Skin of body (tissue), 1 donor: ENCODE measurements at regions not wholly inside any gene's neighbourhood (a gene's known extent, or its start where the extent isn't known, plus 50 kb on each side); places are given as distances from the start of the nearest gene placed in this dataset.
"Not testable (repeated sequence)": the region's sequence is repeated elsewhere in the genome, so short reads cannot be mapped to it uniquely, and the experiment has no call there.

Experiments used
- DNase-seq: peaks from one replicate; lab custom pipeline; 2025; lab: John Stamatoyannopoulos, UW

DNA sequence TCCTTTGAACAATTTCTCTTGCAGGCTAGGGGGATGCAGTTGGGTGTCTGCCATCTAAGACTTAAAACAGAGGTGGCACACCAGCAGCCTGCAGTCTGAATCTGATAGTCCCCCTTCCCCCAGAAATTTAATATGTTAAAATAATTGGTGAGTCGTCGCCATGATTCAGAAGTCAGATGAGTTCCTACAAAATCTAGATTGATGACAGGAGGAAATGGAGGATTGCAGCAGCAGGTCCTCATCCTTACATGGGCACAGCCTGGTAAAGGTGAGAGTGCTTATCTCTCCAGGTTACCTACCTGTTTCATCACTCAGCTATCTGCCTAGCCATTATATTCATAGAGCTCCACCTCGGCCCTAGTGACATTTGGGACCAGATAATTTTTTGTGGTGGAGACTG is 112.3 kb downstream of the PCSK1 start:
- DNase-seq: no peak

DNA sequence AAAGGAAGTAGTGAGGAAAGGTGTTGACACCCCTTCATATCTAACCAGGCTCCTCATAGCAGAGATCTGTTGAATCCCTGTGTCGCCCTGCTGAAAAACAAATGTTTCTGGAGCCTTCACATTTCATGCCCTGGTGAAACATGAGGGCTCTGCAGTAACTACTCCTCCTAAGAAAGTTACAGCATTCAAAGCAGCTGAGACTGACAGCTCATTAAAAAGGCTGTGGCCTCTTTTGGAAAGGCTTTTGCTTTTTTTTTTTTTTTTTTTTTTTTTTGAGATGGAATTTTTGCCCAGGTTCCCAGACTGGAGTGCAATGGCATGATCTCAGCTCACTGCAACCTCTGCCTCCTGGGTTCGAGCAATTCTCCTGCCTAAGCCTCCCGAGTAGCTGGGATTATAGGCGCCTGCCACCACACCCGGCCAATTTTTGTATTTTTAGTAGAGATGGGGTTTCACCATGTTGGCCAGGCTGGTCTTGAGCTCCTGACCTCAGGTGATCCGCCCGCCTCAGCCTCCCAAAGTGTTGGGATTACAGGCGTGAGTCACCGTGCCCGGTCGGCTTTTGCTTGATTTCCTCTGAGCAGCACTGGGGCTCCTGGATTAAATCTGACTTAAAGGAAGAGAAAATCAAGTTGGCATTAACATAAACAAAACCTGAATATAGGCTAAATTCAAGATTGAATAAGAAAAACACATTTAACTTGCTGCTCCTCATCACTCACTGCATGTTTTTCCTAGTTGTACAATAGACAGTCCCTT is 112.9 kb downstream of the PCSK1 start:
- DNase-seq: not testable (repeated sequence)

DNA sequence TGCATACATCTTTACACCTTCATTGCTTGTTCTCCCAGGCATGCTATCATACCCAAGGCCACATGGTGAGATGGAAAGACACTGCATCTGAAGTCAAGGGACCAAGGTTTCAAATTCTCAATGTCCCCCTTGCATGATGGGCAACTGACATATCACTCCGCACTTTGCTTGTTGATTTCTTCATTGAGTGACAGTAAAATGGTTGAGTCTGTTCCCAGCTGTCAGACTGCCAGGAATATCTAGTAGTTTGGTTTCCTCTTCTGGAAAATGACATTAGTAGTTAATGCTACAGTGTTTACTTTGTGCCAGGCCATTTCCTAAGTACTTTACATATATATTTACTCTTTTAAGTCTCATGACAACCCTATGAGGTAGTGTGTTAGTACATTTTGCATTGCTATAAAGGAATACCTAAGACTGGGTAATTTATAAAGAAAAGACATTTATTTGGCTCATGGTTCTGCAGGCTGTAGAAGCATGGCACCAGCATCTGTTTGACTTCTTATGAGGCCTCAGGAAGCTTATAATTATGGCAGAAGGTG is 114.4 kb downstream of the PCSK1 start:
- no peak for DNase-seq

DNA sequence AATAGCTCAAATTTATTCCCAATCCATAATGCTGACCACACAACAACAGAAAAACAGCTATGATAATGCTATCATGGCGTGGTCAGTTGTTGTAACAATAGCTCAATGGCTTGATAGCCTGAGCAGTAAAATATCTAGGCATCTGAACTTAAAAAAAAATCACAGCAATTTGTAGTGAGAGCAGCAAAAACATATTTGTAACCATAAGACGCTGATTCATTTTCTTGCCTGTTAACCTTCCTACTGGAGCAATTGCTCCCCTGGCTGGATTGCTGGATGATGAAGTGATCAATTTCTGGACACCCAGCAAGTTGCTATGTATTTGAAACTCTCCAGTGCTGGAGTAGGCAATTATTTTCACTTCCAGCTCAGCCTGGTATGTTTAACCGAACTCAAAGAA is 115.1 kb downstream of the PCSK1 start:
- no peak for DNase-seq

DNA sequence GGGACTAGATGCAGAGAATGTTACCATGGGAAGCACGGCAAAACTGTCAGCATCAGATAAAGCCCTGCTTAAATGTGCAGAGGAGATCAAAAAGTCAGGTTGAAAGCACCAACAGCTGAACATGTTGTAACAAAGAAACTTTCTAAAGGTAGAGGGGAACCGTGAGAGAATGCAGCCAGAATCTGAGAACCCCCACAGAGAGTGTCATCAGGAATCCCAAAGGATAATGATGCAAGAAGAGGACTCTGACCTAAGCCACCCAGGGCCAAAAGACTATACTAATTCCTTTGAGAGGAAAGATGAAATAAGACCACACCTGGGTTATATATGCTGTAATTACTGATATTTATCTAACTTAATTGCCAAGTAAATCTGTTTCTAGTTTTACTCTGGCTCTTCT is 116.6 kb downstream of the PCSK1 start:
- DNase-seq: no peak

DNA sequence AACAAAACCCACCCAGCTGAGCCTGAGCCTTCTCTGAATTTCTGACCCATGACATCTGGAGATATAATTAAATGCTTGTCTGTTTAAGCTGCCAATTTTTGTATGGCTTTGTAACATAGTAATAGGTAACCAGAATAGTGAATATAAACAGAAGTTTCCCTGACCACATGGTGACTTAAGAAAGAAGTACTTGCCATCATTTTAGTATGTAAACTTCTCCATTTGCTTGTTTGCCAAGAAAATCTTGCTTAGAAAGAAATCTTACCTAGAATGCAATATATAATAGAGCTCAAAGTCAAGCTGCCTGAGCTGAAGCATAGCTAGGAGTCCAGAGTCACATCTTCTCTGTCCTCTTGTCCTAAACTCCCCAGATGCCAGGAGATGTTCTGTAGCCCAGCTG is 117.0 kb downstream of the PCSK1 start:
- DNase-seq: no peak

DNA sequence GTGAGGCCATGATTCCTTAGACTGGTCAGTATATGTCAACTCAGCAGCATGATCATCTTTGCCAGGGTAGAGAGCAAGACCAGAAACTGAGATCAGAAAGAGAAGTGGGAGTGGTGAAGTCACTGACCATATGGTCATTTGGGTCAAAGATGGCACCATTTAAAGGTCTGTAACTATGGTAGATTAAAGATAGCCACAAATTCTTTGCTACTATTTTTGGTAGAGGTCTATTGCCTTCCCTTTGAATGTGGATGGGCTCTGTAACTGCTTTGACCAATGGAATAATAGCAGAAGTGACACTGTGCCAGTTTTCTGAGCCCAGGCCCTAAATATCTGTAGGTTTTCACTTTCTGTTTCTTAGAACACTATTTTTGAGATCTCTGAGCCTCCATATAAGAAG is 117.6 kb downstream of the PCSK1 start:
- DNase-seq: no peak

DNA sequence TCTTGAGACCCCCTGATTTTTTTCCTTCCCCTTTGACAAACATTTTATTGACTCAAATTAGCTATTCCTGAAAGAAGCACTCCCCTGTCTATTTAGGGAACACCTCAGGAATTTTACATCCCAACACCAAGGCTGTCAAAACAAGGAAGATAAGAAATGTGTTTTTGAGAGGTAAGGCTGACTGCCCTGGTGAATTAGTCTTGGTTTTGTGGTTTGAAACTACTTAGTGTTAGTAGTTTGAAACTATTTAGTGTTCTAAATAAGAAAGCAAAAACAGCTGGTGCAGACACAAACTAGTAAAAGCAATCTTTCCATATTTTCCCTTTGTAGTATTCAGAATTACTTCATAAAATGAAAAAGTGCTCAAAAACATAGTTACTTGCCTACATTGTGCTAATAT is 120.7 kb downstream of the PCSK1 start:
- DNase-seq: no peak

DNA sequence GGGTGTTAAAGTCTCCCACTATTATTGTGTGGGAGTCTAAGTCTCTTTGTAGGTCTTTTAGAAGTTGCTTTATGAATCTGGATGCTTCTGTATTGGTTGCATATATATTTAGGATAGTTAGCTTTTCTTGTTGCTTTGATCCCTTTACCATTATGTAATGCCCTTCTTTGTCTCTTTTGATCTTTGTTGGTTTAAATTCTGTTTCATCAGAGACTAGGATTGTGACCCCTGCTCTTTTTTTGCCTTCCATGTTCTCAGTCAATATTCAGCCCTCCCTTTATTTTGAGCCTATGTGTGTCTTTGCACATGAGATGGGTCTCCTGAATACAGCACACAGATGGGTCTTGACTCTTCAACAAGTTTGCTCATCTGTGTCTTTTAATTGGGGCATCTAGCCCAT is 126.0 kb downstream of the PCSK1 start:
- DNase-seq: not testable (repeated sequence)

DNA sequence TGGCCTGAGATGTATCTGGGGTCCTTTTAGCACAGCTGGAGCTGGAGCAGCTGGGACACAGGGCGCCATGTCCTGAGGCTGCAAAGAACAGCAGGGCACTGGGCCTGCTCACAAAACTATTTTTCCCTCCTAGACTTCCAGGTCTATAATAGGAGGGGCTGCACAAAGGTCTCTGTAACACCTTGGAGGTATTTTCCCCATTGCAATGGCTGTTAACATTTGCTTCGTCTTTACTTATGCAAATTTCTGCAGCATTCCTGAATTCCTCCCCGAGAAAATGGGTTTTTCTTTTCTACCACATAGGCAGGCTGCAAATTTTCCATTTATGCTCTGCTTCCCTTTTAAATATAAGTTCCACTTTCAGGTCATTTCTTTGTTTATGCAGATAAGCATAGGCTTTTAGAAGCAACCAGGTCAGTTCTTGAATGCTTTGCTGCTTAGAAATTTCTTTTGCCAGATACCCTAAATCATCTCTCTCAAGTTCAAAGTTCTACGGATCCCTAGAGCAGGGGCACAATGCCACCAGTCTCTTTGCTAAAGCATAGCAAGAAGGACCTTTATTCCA is 130.8 kb downstream of the PCSK1 start:
- DNase-seq: no peak

DNA sequence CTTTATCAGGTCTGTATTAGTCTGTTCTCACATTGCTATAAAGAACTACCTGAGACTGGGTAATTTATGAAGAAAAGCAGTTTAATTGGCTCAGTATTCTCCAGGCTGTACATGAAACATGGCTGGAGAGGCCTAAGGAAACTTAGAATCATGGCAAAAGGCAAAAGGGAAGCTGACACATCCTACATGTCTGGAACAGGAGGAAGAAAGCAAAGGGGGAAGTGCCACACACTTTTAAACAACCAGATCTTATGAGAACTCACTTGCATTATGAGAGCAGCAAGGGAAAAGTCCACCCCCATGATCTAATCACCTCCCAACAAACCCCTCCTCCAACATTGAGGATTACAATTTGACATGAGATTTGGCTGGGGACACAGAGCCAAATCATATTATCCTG is 132.1 kb downstream of the PCSK1 start:
- no peak for DNase-seq

DNA sequence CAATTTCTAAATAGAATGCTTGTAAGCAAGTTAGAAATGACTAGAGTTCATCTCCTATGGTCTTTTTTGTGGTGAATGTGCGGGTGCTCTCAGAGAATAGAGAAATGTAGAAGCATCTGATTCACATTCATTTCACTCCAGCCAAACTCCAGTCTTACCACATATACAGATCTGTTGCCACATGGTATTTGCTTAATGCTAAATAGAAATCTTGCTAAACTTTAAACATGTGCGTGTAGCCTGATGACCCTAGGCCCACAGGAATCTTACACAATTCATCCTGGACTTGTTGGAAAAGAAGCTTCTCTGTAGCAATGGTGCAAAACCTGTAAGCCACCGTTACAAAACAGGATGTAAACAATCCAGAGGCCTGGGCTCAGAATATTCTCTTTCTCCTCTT is 135.2 kb downstream of the PCSK1 start:
- DNase-seq: no peak

DNA sequence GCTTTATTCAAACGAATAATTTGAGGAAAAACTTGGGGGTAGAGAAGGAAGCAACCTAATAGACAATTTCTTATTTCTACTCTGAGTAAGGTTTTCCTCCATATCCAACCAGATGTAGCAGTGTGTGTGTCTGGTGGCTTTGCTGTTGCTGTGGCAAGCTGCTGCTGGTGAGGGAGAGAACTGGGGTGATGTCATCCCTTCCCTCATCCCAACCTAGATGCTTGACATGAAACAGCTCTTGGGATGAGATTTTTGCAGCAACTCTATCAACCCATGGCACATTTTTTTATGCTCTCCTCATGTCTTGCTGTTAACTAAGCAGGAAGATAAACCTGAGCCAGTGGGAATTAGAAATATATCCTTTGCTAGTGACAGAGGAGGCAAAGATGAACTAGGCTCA is 135.8 kb downstream of the PCSK1 start:
- DNase-seq: no peak

DNA sequence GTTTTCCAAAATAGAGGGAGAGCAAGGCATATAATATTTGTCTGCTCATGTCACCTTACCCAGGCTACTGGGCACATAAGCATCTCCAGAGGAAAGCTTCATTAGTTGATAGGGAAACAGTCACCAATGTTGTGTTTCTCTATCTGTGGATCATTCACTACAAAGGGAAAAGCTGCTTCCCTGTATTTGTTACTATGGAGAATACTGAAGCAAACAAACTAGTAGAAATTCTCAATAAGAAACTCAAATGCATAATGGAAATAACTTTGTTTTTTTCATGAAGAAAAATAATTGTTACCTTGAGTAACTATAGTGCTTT is 138.2 kb downstream of the PCSK1 start:
- no peak for DNase-seq

DNA sequence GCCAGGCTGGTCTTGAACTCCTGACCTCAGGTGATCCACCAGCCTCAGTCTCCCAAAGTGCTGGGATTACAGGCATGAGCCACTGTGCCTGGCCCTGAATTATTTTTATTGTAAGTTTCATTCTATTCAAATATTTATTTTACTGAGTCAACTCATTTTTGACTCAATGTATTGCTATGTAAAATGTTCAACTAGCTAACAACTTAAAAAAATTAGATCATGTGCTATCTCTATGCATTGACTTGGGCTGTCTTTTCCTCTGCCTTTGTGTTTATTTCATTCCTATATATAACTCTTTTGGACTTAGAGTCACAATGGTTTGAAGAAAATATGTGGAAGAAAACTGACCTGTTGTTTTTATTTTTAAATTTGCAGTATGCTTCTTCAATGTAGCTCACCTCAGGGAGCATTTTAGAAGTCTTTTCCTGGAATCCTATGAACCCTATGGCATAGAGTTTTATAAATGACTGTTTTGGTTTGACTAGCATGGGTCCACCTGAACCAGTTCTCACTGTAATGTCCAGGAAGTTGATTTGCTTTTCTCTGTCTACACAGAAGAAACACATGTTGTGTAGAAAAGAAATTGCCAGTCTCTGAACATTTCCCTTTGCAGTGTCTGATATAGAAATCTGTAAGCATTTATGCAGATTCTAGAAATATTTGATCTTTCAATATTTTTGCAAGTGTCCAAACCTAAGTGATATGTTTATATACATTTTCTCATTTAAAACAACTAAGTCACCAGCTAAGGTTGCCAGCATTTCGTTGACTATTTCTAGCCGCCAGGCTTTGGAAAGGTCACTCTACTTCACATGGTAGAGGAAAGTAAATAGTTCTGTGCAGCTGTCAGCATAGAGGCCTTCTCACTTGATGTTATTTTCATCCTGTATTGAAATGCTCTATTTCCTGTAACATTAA is 138.8 kb downstream of the PCSK1 start:
- no peak for DNase-seq

DNA sequence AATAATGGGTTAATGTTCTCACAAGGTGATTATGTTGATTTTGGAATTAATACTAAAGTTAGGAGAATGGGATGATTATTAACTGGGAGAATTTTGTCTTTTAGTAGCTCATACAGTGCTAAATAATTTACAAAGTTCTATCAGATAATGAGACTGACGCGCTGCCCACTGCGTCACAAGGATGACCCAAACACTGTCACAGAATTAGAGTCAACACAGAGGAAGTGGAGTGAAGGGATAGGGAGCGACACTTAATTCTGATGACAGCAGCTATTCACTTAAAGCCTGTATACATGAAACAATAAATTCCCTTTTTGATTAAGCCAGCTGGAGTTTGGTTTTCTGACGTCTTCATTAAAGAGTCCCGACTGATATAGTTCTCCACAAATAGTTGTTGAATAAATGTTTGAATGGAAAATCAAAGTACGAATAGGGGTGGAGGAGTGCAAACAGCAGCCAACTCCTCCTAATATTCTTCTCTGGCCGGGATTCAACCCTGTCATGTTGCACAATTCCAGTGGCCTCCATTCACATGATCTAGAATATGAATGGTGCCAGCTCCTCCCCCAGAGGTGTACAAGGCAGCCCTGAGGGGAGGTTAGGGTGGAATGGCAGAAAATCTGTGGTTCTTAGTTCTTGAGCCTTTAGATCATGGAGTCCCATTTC is 140.3 kb downstream of the PCSK1 start:
- DNase-seq: no peak

DNA sequence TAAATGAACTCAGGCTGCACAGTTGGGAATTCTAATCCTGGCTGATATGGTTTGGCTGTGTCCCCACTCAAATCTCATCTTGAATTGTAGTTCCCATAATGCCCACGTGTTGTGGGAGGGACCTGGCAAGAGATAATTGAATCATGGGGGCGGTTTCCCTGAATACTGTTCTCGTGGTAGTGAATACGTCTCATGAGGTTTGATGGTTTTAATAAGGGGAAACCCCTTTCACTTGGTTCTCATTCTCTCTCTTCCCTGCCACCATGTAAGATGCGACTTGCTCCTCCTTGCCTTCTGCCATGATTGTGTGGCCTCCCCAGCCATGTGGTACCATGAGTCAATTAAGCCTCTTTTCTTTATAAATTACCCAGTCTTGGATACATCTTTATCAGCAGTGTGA is 143.8 kb downstream of the PCSK1 start:
- not testable (repeated sequence) for DNase-seq

DNA sequence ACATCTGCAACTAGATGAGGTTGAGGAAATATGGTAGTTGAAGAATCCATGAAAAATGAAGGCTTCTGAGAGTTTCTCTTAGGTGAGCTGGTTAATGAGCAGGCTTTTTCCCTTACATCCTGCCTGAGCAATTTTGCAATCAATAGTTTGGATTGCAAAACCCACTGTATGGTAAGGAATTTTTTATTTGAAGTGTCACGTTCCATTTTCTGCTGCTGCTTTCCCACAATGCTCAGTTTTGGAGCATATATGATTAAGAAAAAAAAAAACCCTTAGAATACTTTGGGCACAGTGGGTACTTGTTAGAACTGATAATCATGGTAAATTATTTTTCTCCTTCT is 144.2 kb downstream of the PCSK1 start:
- DNase-seq: no peak

DNA sequence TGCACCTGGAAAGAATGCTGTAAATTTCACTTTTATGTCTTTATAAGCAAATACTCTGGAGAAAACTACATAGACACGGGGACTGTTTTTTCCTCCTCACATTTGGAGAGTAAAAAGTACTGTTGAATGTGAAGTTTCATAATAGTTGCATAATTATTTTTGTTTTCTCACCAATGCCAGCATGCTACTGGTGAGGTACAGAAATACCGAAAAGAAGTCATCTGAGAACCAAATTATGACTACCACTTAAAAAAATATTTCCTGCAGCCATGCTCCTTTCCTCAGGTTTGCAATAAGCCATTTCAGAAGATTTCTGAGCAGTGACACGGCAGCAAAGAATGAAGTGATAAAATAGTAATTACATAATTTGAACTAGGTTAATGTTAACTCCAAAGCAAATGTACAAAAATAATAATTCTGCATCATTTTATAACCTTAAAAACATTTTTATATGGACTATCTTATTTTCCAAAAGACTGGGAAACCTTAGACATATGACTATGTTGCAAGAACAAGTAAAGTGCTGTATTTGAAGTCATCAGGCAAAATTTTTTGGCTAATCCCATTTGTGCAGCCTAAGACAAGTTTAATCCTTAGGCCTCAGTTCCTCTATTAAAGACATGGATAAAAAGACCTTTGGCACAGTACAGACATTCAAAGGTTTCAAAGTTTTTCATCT is 144.7 kb downstream of the PCSK1 start:
- DNase-seq: no peak

DNA sequence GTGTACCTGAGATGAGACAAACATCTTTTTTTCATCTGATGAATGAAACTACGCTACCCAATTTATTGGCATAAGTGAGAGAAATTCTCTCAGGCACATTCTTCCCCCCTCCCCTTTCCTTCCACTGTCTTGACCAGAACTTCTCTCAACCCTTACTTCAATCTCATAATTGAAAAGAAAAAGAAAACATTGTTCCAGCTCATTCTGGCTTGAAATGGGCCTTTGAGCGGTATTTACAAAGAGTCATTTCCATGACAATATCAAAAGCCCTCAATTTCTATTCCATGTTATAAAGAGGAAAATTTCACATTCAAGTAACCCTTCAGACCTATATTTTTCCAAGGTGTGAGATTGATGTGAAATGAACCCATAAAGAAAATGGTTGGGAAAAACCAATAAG is 145.9 kb downstream of the PCSK1 start:
- no peak for DNase-seq

DNA sequence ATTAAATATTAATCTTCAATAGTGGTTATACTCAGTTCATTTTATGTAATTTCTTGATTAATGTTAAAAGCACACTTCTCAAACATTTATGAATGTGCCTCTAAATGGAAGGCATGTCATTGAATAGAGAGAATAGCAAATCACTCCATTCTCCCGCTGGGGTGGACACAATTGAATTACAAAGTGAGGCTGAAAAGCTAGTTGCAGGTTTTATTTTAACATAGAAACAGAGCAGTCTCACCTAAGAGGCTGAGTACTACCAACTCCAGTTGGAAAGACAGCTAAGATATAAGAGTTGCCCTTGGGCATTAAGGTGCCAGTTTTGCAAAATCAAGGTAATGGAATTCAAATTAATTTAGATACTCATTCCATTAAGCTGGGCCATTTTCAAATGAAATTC is 147.2 kb downstream of the PCSK1 start:
- DNase-seq: no peak
